PC-9 (cell line): ENCODE measurements at regions not wholly inside any gene's neighbourhood (a gene's known extent, or its start where the extent isn't known, plus 50 kb on each side); places are given as distances from the start of the nearest gene placed in this dataset.

Experiments used
- EZH2 ChIP-seq: fragments of 200-600 bp; sonication (generic); IDR thresholded peaks from 2 replicates; pipeline ENCODE4 v1.8.0; 2017; ENCODE audit warnings: antibody characterized with exemption, low read depth
- TF ChIP-seq, protein P1 (sequence below): fragments of 200-600 bp; sonication (generic); conservative IDR thresholded peaks from 2 replicates; pipeline ENCODE4 v1.6.1; 2017; ENCODE audit warnings: mixed run types, antibody characterized with exemption, mild to moderate bottlenecking, moderate library complexity

DNA sequence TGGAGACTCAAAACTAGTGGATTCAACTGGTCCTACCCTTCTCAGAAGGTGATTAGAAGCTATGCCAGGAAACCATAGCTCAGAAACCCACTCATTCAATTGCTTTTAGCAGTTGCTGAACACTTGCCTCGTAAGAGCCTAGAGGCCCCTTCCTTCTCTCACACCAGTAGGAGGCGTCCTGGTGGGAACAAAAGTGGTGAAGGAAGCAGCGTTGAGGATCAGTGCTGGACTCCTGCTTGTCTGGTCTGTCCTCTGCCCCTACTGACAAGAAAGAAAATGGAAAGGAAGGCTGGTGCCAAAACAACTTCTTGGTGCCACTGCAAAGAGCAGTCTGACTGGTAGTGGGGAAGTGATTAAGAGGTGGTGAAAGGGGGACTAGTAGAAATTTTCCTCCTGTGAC, 269.7 kb downstream of the LMO4 start:
- TF ChIP-seq, protein P1, sequence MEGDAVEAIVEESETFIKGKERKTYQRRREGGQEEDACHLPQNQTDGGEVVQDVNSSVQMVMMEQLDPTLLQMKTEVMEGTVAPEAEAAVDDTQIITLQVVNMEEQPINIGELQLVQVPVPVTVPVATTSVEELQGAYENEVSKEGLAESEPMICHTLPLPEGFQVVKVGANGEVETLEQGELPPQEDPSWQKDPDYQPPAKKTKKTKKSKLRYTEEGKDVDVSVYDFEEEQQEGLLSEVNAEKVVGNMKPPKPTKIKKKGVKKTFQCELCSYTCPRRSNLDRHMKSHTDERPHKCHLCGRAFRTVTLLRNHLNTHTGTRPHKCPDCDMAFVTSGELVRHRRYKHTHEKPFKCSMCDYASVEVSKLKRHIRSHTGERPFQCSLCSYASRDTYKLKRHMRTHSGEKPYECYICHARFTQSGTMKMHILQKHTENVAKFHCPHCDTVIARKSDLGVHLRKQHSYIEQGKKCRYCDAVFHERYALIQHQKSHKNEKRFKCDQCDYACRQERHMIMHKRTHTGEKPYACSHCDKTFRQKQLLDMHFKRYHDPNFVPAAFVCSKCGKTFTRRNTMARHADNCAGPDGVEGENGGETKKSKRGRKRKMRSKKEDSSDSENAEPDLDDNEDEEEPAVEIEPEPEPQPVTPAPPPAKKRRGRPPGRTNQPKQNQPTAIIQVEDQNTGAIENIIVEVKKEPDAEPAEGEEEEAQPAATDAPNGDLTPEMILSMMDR: no peak
- TF ChIP-seq EZH2: no peak
